ENCODE measurements at regions not wholly inside any gene's neighbourhood (a gene's known extent, or its start where the extent isn't known, plus 50 kb on each side); places are given as distances from the start of the nearest gene placed in this dataset.
A peak's percentile ranks its signal among the peaks of the same experiment; 100 is the strongest.
"Not testable (repeated sequence)": the region's sequence is repeated elsewhere in the genome, so short reads cannot be mapped to it uniquely, and the experiment has no call there.

DNA sequence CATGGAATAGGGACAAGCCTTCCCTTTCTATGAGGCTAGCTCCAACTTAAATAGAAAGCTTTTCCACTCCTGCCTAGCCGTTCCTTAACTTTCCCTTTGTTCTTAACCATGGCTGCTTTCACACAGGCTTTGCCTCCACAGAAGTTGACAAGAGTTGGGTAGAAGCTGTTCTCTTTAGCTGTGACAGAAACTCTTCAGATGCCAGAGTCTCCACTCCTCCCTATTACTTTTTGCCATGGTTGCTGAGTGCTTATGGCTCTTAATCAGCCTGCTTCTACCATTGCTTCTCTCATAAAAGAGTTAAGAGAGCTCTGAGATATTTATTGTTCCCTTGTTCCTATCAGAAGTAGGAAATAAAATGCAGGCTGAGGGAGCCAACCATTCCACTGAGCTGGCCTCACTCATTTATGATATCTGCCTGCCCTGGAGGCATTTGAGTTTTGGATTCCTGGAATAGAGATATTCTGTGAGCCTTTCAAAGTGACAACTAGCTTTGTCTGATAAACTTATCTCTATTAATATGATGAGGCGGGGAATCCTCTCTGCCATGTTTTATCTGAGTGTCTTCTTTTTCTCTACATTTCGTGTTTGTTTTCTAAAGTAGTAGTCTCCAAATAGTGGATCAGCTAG, 162.6 kb downstream of the DMAC1 start:
- DNase-seq: no peak
- in situ Hi-C loops (cut with MboI; ENCODE audit: low pct_unique_long_range_greater_than_20kb, low sequenced_read_pairs): no loop called here

DNA sequence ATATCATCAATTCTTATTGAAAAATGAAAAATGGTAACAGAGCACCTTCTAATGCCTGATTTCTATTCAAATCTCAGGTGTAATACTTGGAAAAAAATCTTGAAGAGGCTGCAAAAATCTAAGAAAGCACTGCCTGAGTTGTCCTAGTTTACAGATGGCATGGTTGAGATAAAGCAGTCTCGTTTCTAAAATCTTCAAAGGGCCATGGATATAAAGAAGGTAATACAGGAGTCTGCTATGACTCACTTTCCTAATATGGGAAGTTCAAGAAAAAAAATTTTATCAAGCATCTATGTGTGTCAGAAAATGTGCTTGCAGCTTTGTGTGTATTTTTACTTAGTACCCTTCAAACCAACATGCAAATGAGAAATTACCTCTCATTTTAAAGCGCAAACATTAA, 163.3 kb downstream of the DMAC1 start:
- DNase-seq: no peak
- in situ Hi-C loops (cut with MboI; ENCODE audit: low pct_unique_long_range_greater_than_20kb, low sequenced_read_pairs): no loop called here

DNA sequence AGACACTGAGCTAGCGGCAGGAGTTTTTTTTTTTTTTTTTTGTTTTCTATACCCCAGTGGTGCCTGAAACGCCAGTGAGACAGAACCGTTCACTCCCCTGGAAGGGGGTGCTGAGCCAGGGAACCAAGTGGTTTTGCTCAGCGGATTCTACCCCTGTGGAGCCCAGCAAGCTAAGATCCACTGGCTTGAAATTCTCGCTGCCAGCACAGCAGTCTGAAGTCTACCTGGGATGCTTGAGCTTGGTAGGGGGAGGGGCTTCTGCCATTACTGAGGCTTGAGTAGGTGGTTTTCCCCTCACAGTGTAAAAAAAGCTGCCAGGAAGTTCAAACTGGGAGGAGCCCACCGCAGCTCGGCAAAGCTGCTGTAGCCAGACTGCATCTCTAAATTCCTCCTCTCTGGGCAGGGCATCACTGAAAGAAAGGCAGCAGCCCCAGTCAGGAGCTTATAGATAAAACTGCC, 173.0 kb downstream of the DMAC1 start:
- DNase-seq; in situ Hi-C loops (cut with MboI; ENCODE audit: low pct_unique_long_range_greater_than_20kb, low sequenced_read_pairs): not testable (repeated sequence)

DNA sequence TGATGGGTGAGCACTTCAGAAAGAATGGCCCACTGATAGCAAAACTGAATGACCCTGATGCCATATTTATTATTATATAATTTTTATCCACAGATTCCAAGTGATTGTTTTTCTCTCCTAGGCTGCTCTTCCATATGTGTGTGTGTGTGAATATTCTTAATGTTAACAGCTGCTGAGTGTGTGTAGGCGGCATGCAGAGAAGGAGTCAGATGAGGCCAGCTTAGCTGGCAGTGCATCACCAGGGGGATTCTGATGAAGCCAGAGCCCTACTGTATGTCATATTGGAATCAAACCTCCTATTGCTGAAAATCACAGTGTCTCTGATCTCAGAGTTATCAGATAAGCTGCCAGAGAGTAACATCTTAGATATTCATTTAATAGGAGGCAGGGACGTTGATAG, 177.1 kb downstream of the DMAC1 start:
- in situ Hi-C loops (cut with MboI; ENCODE audit: low pct_unique_long_range_greater_than_20kb, low sequenced_read_pairs): no loop called here
- no peak for DNase-seq

DNA sequence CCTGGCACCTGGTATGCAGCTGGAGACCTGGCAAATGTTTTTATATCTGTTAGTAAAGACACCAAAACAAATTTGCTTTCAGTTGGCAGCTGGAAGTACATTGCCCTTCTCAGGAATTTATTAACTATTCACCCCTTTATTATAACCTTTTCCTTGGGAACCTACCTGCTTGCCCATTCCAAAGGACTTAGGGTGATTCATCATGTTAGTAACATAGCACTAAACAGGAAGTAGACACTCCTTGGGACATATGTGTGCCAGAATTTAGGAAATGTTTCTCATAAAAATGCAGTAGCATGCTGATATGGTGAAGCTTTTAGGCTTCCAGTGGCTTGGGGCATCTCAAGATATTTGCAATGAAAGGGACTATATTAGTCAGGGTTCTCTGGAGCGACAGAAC, 184.2 kb downstream of the DMAC1 start:
- in situ Hi-C loops (cut with MboI; ENCODE audit: low pct_unique_long_range_greater_than_20kb, low sequenced_read_pairs): no loop called here
- no peak for DNase-seq

DNA sequence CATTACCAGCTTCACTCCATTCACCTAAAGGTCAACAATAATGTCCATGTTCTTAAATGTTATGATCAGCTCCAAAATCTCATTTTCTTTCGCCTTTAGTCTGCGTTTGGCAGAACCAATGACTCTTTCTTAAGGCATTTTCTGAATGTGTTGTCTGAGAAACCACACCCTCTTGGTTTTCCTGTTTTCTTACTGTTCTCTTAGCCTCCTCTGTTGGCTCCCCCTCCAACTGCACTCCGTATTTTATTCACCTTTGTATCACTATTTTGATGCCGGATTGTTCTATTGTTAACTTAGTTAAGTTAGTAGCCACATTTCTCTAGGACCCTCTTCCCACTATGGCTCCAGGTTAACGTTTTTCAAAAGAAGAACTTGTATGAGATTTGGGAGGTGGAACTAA, 185.6 kb downstream of the DMAC1 start:
- in situ Hi-C loops (cut with MboI; ENCODE audit: low pct_unique_long_range_greater_than_20kb, low sequenced_read_pairs): no loop called here
- no peak for DNase-seq

DNA sequence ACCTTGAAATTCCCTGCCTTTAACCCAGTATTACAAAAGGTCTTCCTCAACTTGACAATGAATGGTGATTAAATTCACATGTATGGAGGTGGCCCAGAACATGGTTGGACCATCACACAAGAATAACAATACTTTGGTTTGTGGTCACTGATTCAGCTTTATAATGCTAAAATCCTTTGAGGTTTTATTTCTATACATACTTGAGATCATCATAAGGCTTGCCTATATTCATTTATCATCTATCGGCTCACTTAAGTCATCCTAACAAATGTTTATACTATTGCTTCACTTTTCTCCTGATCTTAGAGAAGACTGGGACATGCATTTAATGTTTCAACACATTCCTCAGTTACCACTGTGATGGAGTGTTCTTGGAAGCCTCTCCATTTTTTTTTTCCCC, 191.3 kb downstream of the DMAC1 start:
- in situ Hi-C loops (cut with MboI; ENCODE audit: low pct_unique_long_range_greater_than_20kb, low sequenced_read_pairs): no loop called here
- DNase-seq: no peak

DNA sequence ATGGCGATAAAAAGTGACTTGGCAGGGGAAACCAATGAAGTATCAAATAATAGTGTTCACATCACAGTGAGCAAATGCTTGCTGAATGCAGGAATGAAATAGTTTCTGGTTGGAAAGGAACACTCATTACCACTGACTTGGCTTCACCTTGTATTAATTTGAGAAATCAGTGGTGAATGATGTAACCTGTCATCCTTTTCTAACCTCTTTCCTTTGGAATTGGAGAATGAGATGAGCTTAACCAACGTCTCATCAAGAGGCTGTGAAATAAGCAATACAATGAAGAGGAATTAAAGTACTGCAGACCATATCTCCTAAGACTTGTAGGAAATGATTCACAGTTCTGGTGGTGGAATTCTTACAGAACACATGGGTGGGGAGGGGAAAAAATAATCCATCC, 192.2 kb downstream of the DMAC1 start:
- in situ Hi-C loops (cut with MboI; ENCODE audit: low pct_unique_long_range_greater_than_20kb, low sequenced_read_pairs): no loop called here
- DNase-seq: no peak

DNA sequence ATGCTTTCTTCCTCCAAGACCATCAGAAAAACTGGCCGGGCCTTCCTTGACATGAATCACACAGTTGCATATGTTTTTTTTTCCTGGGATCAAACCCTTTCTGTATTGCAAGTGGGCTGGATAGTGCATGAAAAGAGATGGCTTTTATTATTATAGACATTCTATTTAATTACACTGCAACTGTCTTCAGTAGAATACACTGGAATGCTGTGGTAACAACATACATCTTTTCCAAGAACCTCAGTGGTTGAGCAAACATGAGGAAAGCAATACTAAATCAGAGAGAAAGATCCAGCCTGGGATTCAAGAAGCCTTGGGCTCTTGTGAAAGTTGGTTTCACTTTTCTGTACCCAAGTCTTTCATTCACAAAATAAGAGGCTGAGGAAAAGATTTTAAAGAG, 193.0 kb downstream of the DMAC1 start:
- no peak for DNase-seq
- in situ Hi-C loops (cut with MboI; ENCODE audit: low pct_unique_long_range_greater_than_20kb, low sequenced_read_pairs): no loop called here

DNA sequence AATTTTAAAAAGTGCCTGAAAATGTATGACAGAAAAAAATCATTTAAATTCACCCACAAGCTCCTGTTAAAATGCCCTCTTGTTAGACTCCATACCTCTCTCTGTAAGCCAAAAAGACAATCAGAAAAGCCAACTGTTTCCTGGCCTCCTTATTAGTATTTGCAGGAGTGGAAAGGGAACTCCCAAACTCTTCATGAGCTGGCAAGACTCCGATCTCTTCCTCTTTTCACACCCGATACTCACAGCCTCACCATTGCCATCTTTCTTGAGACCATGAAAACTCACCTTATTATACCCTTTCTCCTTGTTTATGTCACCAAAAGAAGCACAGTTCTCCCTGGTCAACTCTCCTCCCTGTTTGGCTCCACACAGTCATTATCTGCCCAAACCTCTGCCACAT, 197.8 kb downstream of the DMAC1 start:
- DNase-seq: no peak
- in situ Hi-C loops (cut with MboI; ENCODE audit: low pct_unique_long_range_greater_than_20kb, low sequenced_read_pairs): no loop called here

DNA sequence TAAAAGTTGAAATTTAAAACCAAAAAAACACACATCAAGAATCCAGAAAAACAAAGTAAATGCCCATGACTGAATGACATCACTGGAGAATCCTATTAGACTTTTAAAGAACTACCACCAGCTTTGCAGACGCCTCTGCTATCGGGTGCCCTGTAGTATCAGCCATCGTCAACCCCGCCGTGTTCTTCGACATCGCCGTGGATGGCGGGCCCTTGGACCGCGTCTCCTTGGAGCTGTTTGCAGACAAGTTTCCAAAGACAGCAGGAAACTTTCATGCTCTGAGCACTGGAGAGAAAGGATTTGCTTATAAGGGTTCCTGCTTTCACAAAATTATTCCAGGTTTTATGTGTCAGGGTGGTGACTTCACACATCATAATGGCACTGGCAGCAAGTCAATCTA, 201.9 kb downstream of the DMAC1 start:
- no peak for DNase-seq
- in situ Hi-C loops (cut with MboI; ENCODE audit: low pct_unique_long_range_greater_than_20kb, low sequenced_read_pairs): no loop called here

DNA sequence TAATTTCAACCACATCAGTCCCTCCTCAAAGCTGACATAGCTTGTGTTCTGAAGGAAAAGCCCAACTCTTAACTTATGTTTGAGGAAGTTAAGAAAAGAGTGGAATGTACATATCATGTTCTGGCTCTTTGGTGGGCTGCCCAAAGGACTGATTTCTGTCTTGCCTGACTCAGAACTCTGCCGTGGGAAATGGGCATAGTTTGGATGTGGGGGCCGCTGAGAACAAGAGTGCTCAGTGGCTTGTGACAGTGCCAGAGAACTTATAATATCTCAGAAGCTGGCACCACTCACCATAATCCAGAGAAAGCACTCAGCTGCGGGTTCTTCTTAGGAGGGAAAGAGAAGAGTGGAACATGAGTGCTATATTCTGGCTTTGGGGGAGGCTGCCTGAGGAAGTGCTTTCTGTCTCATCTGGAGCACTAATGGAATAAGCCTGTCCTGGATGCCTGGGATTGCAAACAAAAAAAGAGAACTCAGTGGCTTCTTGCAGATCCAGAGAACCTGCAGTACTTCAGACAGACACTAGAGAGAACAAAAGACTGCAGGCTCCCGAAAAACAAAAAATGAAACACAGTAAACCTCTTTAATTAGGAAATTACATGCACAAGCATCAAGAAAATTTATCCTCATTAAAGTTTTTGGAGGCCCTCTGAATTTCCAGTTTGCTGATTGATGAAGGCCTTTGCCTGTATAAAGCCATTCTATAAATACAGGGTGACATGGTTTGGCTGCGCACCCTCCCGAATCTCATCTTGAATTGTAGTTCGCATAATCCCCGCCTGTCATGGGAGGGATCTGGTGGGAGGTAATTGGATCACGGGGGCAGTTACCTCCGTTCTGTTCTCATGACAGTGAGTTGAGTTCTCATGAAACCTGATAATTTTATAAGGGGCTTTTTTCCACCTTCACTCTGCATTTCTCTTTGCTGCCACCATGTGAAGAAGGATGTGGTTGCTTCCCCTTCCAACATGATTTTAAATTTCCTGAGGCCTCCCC, 207.0 kb downstream of the DMAC1 start:
- DNase-seq: no peak
- in situ Hi-C loops (cut with MboI; ENCODE audit: low pct_unique_long_range_greater_than_20kb, low sequenced_read_pairs): no loop called here

DNA sequence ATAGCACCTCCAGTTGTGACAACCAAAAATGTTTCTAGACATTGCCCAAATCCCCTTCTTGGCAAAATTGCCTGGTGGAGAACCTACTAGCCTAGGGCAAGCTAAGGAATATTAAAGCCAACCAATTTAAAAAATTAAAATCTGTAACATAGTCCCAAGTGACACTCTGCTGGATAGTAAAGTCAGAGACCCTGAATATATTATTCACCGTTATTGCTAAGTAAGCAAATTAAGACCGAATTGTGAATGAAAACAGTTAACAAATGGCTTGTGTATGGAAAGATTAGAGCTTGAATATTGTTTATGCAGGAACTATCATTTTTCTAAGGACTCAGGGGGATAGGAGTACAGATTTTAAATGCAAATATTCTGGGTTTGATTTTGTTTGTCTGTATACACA, 208.1 kb downstream of the DMAC1 start:
- no peak for DNase-seq
- in situ Hi-C loops (cut with MboI; ENCODE audit: low pct_unique_long_range_greater_than_20kb, low sequenced_read_pairs): no loop called here

DNA sequence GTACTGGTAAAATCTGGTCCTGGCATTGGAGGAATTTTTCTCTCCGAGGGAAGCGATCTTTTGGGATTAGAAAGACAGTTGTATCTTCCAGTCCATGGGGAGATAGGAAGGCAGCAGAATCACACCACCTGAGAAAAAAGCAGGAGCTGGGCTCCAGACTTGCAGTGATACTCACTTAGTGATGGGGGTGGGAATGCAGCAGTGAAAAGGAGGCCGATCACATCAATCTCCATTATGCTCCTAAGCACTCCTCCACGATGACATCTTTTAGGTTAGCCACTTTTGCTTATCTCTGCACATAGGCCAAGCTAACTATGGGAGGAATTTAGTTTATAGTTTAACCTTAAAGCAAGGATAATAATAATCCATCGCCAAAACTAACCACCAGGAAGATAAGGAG, 219.0 kb downstream of the DMAC1 start:
- no peak for DNase-seq
- in situ Hi-C loops (cut with MboI; ENCODE audit: low pct_unique_long_range_greater_than_20kb, low sequenced_read_pairs): no loop called here

DNA sequence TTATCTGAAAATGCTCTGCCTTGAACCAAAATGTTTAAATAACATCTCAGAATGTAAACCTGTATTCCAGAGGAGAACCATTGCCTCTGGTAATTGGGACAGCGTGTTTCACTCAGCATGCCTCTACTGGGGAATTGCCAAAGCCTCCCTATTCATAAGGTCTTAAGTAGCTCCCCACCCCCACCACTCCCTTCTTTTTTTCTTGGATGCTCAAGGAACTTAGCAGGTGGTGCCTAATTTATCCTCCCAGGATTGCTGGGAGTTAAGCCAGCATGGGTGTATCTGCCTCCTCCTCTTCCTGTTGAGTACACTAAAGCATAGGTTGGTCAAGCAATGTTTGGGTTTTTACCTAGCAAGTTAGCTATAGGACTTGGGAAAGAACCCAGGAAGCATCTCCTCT, 220.2 kb downstream of the DMAC1 start:
- in situ Hi-C loops (cut with MboI; ENCODE audit: low pct_unique_long_range_greater_than_20kb, low sequenced_read_pairs): no loop called here
- no peak for DNase-seq

DNA sequence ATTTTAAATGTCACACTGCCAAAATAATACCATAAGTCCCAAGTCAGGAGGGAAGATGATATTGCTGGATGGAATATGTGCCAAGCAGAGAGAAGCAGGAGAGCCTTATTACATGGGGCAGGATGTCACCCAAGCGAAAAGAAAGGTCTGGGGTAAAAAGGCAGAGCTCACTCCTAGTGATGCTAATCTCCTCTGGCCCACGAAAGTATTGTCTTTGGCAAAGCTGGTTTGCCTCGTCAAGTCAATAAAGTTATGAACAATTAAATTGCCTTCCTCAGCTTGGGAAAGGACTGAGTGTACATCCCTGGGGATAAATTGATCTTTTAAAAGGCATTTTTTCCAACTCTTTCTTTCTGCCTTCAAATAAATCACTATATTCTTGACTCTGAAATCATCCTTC, 220.6 kb downstream of the DMAC1 start:
- in situ Hi-C loops (cut with MboI; ENCODE audit: low pct_unique_long_range_greater_than_20kb, low sequenced_read_pairs): no loop called here
- DNase-seq: no peak

DNA sequence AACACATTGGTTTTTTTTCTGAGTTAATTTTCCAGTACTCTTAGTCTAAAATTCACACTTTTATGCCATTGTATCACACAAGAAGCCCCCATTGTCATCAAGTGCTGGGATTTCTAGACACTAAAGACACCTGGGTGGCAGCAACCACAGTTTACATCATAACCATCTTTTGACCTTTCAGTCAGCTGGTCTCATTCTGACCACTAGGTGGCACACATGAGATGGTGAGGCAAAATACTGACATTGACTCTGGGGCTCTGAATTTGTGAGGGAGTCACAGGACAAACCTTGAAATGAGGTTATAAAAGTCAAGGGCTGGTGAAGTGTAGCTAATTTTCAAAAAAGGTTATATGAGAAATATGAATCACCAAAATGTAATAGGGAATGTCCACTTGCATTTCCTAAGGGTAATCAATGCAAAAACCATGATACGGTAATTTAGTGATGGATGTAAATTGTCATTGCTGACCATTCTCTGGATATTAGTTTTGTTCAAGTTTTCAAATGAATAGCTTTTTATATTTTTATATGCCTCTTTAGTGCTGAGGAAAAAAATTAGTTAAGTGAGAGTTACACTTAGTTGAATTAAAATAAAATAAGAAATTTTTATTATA, 229.4 kb downstream of the DMAC1 start:
- in situ Hi-C loops (cut with MboI; ENCODE audit: low pct_unique_long_range_greater_than_20kb, low sequenced_read_pairs): no loop called here
- DNase-seq: peak; percentile 64

DNA sequence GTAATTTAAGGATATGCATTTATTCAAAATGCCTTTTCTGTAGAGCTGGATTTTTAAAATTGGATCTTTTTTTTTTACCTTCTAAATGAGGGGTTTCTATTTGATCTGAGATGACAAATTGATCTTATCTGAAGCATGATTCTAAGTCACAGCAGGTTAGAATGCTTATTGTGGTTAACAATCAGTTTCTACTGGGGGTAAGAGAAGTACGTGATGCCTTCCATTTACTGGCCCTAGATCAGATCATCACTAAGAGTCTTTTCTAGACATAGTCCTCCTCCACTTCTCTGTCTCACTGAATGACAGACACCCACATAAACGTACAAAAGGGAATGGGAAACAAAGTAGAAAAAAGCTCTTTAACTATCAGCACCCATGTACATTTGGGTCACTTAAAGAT, 231.9 kb downstream of the DMAC1 start:
- in situ Hi-C loops (cut with MboI; ENCODE audit: low pct_unique_long_range_greater_than_20kb, low sequenced_read_pairs): no loop called here
- no peak for DNase-seq

DNA sequence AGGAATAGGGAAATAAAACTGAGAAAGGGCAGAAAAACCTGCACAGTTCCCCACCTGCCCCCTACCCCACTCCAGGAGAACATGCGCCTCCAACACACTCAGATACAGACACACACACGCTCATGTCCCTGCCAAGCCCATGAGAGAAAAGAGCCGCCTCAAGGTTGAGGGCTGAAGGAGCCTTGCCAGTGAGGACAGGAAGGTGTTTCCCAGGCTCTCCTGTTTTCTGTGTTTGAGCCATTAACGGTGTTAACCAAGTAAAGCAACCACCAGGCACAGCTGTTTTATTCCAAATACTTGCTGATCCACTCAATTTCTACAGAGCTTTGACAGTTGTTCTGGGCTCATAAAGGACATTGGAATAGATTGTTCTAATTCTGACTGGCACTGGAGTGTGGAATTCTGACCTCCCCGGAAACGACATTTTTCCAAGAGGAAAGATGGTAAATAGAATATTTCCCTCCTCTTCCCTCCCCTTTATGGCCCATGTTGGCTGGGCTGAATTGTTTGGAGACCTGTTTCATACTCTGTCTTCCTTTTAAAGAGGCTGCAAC, 238.0 kb downstream of the DMAC1 start:
- no peak for DNase-seq
- in situ Hi-C loops (cut with MboI; ENCODE audit: low pct_unique_long_range_greater_than_20kb, low sequenced_read_pairs): no loop called here
